GM21737 (cell line): ENCODE measurements at regions not wholly inside any gene's neighbourhood (a gene's known extent, or its start where the extent isn't known, plus 50 kb on each side); places are given as distances from the start of the nearest gene placed in this dataset.
"Not testable (repeated sequence)": the region's sequence is repeated elsewhere in the genome, so short reads cannot be mapped to it uniquely, and the experiment has no call there.

ENCODE experiments used
- ATAC-seq: cut with Tn5 transposase; IDR thresholded peaks from one replicate; pipeline ENCODE4 v1.9.1; 2021; ENCODE audit warnings: mild to moderate bottlenecking, moderate library complexity; ENCODE audit not compliant: unreplicated experiment

DNA sequence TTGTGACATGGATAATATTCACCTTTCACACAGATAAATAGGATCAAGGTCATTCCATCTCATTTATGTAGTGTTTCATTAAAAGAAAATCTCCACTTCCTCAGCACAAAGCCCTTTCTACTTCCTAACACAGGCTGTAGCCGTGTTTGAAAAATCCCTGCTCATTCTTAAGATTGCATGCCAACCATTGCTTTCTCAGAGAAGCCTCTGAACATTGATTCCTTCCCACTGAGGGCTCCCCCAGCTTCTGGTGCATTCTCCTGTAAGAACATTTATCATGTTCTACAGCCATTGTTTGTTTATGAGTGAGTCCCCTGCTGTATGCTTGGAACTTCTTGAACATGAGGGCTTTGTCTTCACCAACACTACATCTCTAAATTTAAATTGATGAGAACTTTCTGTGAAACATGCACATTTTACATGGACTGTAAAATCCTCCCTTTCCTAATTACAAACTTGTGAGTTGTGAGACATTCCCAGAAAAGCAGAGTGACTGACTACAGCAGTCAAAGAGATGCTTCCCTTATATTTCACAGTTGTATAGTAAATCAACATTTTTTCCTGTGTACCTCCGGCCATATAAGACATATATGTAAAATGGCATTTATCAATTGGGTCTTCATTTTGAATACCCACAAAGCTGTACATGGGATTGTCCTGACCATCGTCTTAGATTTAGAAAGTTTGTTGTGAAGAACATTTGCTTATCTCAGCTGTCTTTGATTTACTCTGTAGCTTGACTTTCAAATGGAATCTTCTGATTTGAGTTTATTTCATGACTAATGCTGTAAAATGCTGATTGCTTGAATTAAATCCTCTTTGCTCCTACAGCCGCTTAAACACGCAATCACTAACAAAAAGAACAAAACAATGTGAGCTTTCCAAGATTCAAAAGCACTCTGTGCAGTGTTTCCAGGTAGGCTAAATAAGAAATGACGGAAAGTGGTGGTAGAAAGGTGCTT is 600.5 kb upstream of the SLIT2 start:
- no peak for ATAC-seq

DNA sequence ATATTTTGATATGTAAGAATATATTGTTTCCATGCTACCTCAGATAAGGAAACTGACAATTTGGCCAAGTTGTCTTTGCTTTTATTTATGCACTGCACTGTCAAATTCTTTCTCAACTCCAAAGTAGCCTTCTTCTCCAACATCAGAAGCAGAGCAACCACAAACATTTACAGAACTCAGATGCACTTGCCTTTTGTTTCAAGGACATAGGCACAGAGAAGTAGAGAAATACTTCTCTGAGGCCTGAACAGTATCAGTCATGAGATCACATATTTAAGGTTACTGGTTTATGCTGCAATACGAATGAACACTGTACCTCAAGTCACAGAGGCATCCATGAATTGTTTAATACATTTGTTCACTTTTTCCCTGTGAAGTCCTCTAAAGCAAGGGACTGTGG is 606.1 kb upstream of the SLIT2 start:
- no peak for ATAC-seq

- ATAC-seq, result no peak
Measured at GRCh38 chr4:19636451-19636850, 615.3 kb upstream of the SLIT2 start.

- no peak for ATAC-seq
Measured at GRCh38 chr4:19631814-19632213, 619.9 kb upstream of the SLIT2 start.

GRCh38 chr4:19623866-19624265 is 627.8 kb upstream of the SLIT2 start:
- ATAC-seq, result no peak

DNA sequence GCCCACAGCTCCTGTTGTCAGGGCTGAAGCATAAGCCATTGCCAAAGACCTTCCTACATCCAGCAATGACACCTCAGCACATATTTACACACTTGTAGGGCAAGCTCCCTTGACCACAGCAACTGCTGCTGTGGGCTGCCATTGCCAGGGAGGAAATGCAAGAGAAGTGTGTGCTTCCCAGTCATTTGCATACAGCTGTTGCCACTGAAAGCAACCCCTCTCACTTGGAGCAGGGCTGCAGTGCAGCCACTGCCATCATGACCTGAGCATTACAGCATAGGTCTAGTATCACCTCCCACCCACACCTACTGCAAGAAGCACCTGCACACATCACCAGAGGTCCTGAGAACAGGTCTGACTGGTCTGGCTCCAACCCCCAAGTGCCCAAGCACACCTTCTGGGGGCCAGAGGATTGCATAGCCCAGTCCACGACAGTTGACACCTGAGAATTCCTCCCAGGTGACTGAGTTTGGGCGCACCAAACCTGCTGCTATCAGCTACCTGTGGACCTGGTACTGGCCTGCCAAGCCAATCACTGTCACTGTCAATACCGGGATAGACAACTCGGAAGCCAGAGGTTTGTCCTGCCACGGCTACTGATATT is 636.5 kb upstream of the SLIT2 start:
- ATAC-seq, result no peak

GRCh38 chr4:19614171-19614570 is 637.5 kb upstream of the SLIT2 start:
- no peak for ATAC-seq

- no peak for ATAC-seq
Measured at GRCh38 chr4:19596342-19596741, 655.4 kb upstream of the SLIT2 start.

DNA sequence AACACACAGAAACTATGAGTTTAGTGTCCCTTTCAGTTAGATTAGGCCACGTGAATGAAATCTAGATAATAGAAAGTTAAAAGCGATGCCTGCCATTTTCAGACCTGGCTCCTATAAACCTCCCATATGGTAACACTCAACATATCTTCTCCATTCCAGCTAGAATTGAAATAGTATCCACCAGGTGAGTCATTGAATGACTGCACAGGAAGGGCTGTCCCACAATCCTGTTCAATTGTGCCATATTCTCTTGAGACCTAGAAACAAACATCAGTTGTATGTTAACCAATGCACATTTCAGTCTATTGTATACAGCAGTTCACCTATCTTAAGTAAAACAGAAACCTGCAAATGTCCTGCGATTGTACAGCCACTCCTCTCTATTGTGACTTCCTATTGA is 659.3 kb upstream of the SLIT2 start:
- ATAC-seq, result no peak

DNA sequence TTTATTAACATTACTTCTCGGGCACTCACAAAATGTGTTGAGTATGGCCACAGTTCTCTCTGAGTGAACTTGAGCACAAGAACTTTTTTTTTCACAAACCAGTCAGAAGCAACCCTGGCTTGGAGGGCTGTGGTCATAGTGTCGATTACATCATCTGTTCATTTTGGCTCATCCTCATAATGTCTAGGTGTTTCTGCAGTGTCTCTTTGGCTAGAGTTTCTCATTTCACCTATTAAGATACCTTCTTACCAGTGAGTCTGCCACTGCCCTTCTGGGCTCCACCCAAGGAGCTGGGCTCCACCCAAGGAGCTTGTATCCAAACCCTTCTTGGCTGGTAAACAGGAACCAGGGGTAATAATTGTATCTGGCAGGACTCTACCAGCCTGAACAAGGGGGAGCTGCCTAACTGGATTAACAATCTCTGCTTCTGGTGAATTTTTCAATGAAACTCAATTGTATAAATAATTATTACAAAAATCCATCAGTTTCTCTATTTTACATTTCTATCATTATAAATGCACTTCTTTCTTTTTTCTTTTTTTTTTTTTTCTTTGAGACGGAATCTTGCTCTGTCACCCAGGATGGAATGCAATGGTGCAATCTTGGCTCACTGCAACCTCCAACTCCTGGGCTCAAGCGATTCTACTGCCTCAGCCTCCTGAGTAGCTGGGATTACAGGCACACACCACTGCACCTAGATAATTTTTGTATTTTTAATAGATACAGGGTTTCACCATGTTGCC is 667.7 kb upstream of the SLIT2 start:
- ATAC-seq, result no peak

- no peak for ATAC-seq
Measured at GRCh38 chr4:19580095-19580494, 671.6 kb upstream of the SLIT2 start.

- no peak for ATAC-seq
Measured at GRCh38 chr4:19579608-19580007, 672.1 kb upstream of the SLIT2 start.

DNA sequence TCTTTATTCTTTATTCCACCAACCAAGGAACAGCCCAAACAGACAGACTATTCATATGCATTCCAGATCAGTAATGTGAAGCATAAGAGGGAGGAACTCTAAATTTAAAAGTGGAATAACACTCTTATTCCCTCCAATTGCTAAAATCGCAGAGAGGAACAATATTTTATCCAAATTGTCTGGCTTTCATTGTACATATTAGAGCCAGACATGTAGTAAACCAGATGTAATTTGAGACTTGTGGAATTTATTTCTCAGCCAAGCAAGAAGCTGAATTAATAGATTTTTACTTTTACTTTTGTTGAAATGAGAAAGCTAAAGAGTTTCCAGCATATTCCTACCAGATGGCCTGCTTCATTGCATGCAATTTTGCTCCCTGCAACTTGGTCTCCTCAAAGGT is 674.6 kb upstream of the SLIT2 start:
- ATAC-seq, result no peak

GRCh38 chr4:19575924-19576323 is 675.8 kb upstream of the SLIT2 start:
- ATAC-seq, result no peak

DNA sequence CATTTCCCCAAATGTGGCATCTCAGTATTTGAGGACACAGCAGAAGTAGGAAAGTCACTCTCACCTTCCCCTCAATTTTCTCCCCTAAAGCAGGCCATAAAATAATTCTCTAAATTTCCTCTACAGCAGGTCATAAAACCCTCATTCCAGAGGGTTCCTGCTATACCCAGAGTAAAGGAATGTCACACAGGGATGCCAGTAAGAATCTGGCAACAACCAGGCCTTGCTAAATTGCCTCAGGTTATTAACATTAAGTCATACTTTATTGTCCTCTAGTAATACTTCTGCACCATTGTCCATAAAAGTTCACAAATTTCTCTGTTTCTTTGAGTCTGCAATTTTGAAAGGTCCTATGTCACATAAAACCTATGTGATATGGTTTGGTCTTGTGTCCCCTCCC is 685.7 kb upstream of the SLIT2 start:
- ATAC-seq, result no peak

DNA sequence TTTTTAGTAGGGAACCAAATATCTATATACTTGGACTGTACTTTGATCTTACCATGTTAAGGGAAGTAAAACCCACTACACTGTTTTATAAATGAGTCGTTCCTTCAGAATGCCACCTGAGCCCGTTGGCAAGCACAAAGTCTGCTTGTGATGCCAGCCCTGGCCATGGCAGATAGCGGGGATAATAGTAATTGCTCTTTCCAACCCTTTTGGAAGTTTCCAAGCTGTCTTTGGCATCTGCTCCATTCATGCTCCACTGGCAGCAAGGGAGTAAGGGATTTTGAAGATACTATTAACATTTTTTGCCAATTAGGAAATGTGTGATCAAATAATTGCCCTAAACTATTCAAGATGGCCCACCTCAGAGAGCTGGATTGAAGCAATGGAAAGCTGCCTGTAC is 689.2 kb upstream of the SLIT2 start:
- no peak for ATAC-seq

DNA sequence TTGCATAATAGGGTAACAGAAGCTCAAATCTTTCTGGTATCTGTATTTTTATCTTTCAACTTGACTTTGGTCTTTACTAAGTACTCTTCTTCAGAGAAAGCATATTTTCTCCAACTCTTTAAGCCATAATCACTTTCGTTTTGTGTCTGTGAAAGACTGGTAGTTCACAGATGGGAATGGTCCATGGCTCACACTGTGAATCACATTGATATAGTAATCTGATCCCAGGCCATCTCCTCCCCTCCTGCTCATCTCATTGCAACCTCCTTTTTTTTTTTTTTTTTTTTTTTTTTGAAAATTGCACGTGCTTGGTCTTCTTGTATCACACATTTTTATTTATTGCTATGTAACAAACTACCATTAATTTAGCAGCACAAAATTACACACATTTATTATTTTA is 694.5 kb upstream of the SLIT2 start:
- ATAC-seq, result no peak

- ATAC-seq, result not testable (repeated sequence)
Measured at GRCh38 chr4:19556276-19556675, 695.4 kb upstream of the SLIT2 start.

DNA sequence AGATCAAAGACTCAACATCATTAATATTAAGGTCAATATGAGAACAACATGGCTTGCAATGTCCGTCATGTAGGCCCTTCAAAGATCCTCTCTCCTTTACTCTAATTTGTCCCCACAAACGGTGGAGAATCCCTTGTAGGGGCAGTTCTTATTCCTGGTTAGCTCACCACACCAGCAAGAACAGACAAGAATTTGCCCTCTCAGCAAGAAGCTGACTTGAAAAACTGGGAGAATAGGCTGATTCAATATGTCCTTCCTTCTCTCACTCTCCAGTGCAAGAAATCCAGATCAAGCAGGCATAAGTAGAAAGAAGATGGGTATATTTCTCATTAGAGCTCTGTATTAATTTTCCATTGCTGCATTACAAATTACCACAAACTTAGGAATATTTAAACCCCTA is 704.2 kb upstream of the SLIT2 start:
- ATAC-seq, result no peak

DNA sequence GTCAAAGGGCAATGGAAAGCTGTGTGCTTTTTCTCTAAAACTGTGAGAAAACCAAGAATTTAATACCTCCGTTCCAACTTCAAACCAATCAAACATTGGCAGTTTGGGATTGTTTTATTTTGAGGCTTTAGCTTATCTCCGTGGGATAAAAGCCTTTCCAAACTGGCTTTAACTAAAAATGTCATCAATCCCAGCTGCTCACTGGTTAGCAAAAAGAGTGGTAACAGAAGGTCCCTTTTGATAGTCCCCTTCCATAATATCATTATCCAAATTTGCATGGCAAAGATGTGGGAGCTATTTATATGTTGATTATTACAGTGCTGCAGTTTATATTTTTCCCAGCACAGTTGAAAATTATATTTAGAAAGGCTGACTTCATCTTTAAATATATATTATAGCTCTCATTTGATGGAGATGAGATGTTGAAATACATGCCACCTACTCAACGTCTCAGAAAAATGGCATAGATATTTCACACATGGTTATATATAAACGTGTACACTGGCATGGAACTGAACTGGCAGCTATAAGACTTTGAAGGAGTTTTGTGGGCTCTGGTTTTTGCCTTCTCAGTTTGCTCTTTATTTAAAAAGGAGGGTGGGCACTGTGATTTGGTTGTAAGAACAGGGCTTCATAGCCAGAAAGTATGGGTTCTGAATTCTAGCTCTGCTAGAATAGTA is 707.1 kb upstream of the SLIT2 start:
- no peak for ATAC-seq

- no peak for ATAC-seq
Measured at GRCh38 chr4:19540859-19541540, 710.7 kb upstream of the SLIT2 start.
